ENCODE measurements at regions not wholly inside any gene's neighbourhood (a gene's known extent, or its start where the extent isn't known, plus 50 kb on each side); places are given as distances from the start of the nearest gene placed in this dataset.

DNA sequence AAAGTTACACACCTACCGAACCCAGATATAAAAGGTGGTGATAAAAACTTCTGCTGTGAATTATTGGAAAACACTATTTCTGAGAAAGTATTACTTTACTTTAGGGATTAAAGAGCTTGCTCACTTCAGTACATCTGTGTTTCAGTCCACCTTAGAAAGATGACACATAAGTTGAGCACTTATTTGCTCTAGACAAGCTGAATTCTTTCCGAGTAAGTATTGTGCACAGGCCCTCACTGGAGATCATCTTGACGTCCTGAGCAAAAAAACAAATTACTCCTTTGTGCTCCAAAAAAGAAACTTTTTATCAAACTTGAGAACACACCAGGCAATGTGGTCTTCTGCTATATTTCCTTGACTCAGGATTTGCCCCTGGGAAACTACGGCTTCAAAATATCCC, 231.0 kb upstream of the GRAMD2B start:
- H2BK5ac ChIP-seq (ENCODE audit: low read depth, low read length, poor library complexity): no peak overlapping the region
- H3K27me3 ChIP-seq (ENCODE audit: insufficient read depth, low read length): no peaks in the 10 kb centered on the region
- H3K18ac ChIP-seq (ENCODE audit: low read length): no peak overlapping the region
- peak in 1 of 2 donors; percentile 36 for DNase-seq
- no peak overlapping the region for H3K4me2 ChIP-seq (ENCODE audit: low read length)
- no peak overlapping the region for H2BK120ac ChIP-seq (ENCODE audit: insufficient read depth, low read length, poor library complexity)
- H2AFZ ChIP-seq (ENCODE audit: insufficient read depth, low read length, poor library complexity): no peak overlapping the region
- no peaks in the 10 kb centered on the region for H3K36me3 ChIP-seq (ENCODE audit: control insufficient read depth in 1 of 2, insufficient read depth in 2 of 2, low read length in 2 of 2)
- H2BK12ac ChIP-seq (ENCODE audit: low read length): no peak overlapping the region
- H4K91ac ChIP-seq (ENCODE audit: low read depth, low read length): no peak overlapping the region
- no peak overlapping the region for H3K4ac ChIP-seq (ENCODE audit: low read depth, low read length)
- no peak overlapping the region for H4K8ac ChIP-seq (ENCODE audit: low read depth, low read length)
- no peak overlapping the region for H2AK5ac ChIP-seq (ENCODE audit: low read length)
- no peaks in the 10 kb centered on the region for H3K4me1 ChIP-seq (ENCODE audit: control insufficient read depth in 1 of 2, insufficient read depth in 2 of 2, low read length in 2 of 2)
- no peak overlapping the region for H3K4me3 ChIP-seq (ENCODE audit: low read depth, low read length)
- no CpG with 5 or more reads among the region's 4 CpGs for WGBS (ENCODE audit: extremely low coverage, insufficient coverage, insufficient read length)
- H3K23ac ChIP-seq (ENCODE audit: low read length): no peak overlapping the region
- H3K79me1 ChIP-seq (ENCODE audit: low read length): no peaks in the 10 kb centered on the region
- H3K14ac ChIP-seq (ENCODE audit: low read length): no peak overlapping the region
- no peak overlapping the region for H4K12ac ChIP-seq (ENCODE audit: low read depth, low read length)
- no peaks in the 10 kb centered on the region for H3K9me3 ChIP-seq (ENCODE audit: insufficient read depth, low read depth, low read length)
- H3K79me2 ChIP-seq (ENCODE audit: control insufficient read depth, insufficient read depth, low read length, poor library complexity): no peaks in the 10 kb centered on the region
- no peak overlapping the region for H3K27ac ChIP-seq (ENCODE audit: low read depth, low read length)
- H3K9ac ChIP-seq (ENCODE audit: low read length): no peak overlapping the region

DNA sequence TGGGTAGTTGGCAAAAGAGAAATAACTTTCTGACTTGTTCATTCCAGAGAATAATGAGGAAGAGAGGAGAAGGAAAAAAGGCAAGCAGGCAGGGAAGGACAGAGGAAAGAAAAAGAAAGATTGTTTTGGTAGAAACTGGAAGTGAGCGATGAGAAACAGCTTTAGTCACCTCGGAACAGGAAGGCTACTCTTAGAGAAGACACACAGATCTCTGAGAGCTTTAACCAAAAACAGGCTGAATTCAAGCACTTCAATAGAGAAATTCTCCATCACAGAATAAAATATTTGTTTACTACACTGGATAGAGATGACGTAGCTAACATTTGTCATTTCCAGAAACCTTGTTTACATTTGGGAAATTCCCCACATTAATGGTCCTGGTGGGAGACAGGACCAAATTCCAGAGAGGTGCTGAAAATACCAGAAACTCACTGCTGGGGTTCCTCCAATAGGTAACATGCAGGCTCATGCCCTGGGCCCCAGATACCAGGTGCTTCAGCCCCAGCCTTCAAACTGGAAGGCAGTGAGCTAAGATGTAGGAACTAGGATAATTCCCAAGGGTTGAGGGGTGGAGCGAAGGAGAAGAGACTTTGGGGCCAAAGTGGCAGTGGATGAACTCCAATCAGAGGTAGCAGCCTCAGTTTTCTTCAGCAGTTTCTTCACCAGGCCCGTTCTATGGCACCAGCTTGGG, 227.7 kb upstream of the GRAMD2B start:
- no peak overlapping the region for H2AFZ ChIP-seq (ENCODE audit: insufficient read depth, low read length, poor library complexity)
- no peak overlapping the region for H3K14ac ChIP-seq (ENCODE audit: low read length)
- no peaks in the 10 kb centered on the region for H3K36me3 ChIP-seq (ENCODE audit: control insufficient read depth in 1 of 2, insufficient read depth in 2 of 2, low read length in 2 of 2)
- no peaks in the 10 kb centered on the region for H3K79me1 ChIP-seq (ENCODE audit: low read length)
- no peak overlapping the region for H3K9ac ChIP-seq (ENCODE audit: low read length)
- DNase-seq: no peak
- no peak overlapping the region for H2BK5ac ChIP-seq (ENCODE audit: low read depth, low read length, poor library complexity)
- H3K18ac ChIP-seq (ENCODE audit: low read length): no peak overlapping the region
- H2BK12ac ChIP-seq (ENCODE audit: low read length): no peak overlapping the region
- H4K12ac ChIP-seq (ENCODE audit: low read depth, low read length): no peak overlapping the region
- H4K8ac ChIP-seq (ENCODE audit: low read depth, low read length): no peak overlapping the region
- H4K91ac ChIP-seq (ENCODE audit: low read depth, low read length): no peak overlapping the region
- H3K27me3 ChIP-seq (ENCODE audit: insufficient read depth, low read length): no peaks in the 10 kb centered on the region
- H3K27ac ChIP-seq (ENCODE audit: low read depth, low read length): no peak overlapping the region
- no peak overlapping the region for H3K23ac ChIP-seq (ENCODE audit: low read length)
- no peaks in the 10 kb centered on the region for H3K79me2 ChIP-seq (ENCODE audit: control insufficient read depth, insufficient read depth, low read length, poor library complexity)
- H3K9me3 ChIP-seq (ENCODE audit: insufficient read depth, low read depth, low read length): no peaks in the 10 kb centered on the region
- WGBS (ENCODE audit: extremely low coverage, insufficient coverage, insufficient read length): no CpG with 5 or more reads among the region's 5 CpGs
- no peak overlapping the region for H3K4me3 ChIP-seq (ENCODE audit: low read depth, low read length)
- H3K4me1 ChIP-seq (ENCODE audit: control insufficient read depth in 1 of 2, insufficient read depth in 2 of 2, low read length in 2 of 2): no peaks in the 10 kb centered on the region
- no peak overlapping the region for H2BK120ac ChIP-seq (ENCODE audit: insufficient read depth, low read length, poor library complexity)
- H3K4me2 ChIP-seq (ENCODE audit: low read length): no peak overlapping the region
- H3K4ac ChIP-seq (ENCODE audit: low read depth, low read length): no peak overlapping the region
- no peak overlapping the region for H2AK5ac ChIP-seq (ENCODE audit: low read length)

DNA sequence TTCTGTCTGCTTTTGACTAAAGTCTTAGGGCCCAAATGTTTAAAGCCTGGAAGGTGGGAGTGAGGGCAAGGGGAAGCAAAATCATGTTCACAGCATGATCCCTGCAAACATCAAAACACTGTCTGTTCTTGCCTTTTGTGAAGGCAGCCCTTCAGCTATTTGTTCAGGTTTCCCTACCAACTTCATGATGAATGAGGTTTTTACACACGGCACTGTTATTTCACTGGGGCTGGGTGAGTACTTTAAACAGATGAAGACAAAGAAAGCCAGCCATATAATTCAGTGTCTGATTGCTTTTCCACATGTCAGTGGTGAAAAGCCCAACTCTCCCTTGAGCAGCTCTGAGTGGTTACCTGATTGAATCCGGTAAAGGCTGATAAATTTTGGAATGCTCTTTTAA, 224.7 kb upstream of the GRAMD2B start:
- no peaks in the 10 kb centered on the region for H3K36me3 ChIP-seq (ENCODE audit: control insufficient read depth in 1 of 2, insufficient read depth in 2 of 2, low read length in 2 of 2)
- no peaks in the 10 kb centered on the region for H3K27me3 ChIP-seq (ENCODE audit: insufficient read depth, low read length)
- no peak overlapping the region for H3K27ac ChIP-seq (ENCODE audit: low read depth, low read length)
- H3K4me3 ChIP-seq (ENCODE audit: low read depth, low read length): no peak overlapping the region
- no peak overlapping the region for H3K4me2 ChIP-seq (ENCODE audit: low read length)
- H3K79me1 ChIP-seq (ENCODE audit: low read length): no peaks in the 10 kb centered on the region
- H4K12ac ChIP-seq (ENCODE audit: low read depth, low read length): no peak overlapping the region
- no peaks in the 10 kb centered on the region for H3K79me2 ChIP-seq (ENCODE audit: control insufficient read depth, insufficient read depth, low read length, poor library complexity)
- no peak overlapping the region for H2AFZ ChIP-seq (ENCODE audit: insufficient read depth, low read length, poor library complexity)
- no CpG with 5 or more reads among the region's 2 CpGs for WGBS (ENCODE audit: extremely low coverage, insufficient coverage, insufficient read length)
- no peaks in the 10 kb centered on the region for H3K4me1 ChIP-seq (ENCODE audit: control insufficient read depth in 1 of 2, insufficient read depth in 2 of 2, low read length in 2 of 2)
- no peak overlapping the region for H3K23ac ChIP-seq (ENCODE audit: low read length)
- H2BK120ac ChIP-seq (ENCODE audit: insufficient read depth, low read length, poor library complexity): no peak overlapping the region
- no peak overlapping the region for H4K91ac ChIP-seq (ENCODE audit: low read depth, low read length)
- H3K14ac ChIP-seq (ENCODE audit: low read length): no peak overlapping the region
- no peaks in the 10 kb centered on the region for H3K9me3 ChIP-seq (ENCODE audit: insufficient read depth, low read depth, low read length)
- H3K18ac ChIP-seq (ENCODE audit: low read length): no peak overlapping the region
- no peak overlapping the region for H4K8ac ChIP-seq (ENCODE audit: low read depth, low read length)
- H2BK12ac ChIP-seq (ENCODE audit: low read length): no peak overlapping the region
- no peak overlapping the region for H3K9ac ChIP-seq (ENCODE audit: low read length)
- no peak for DNase-seq
- no peak overlapping the region for H2BK5ac ChIP-seq (ENCODE audit: low read depth, low read length, poor library complexity)
- H3K4ac ChIP-seq (ENCODE audit: low read depth, low read length): no peak overlapping the region
- no peak overlapping the region for H2AK5ac ChIP-seq (ENCODE audit: low read length)

DNA sequence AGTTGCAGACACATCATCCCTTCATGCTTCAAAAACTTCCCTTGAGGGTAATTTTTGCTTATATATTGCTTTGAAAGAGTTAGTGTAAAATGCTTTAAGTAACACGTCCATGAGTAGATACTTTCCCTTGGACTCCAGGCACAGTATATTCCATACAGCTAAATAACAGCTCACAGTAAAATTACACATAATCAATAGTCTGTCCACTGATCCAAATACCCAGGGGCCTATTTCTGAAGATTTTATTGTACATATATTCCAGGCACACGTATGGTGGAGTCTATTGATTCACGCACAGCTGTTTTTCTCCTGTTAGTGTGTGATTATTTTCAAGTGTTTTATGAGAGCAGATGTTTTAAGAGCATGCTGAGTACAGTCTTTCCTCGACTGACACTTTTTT, 223.7 kb upstream of the GRAMD2B start:
- H3K4me3 ChIP-seq (ENCODE audit: low read depth, low read length): no peak overlapping the region
- peak in 1 of 2 donors; percentile 16 for DNase-seq
- H3K9me3 ChIP-seq (ENCODE audit: insufficient read depth, low read depth, low read length): no peaks in the 10 kb centered on the region
- no peak overlapping the region for H2BK120ac ChIP-seq (ENCODE audit: insufficient read depth, low read length, poor library complexity)
- H3K9ac ChIP-seq (ENCODE audit: low read length): no peak overlapping the region
- no peak overlapping the region for H4K12ac ChIP-seq (ENCODE audit: low read depth, low read length)
- H3K23ac ChIP-seq (ENCODE audit: low read length): no peak overlapping the region
- no peak overlapping the region for H3K4ac ChIP-seq (ENCODE audit: low read depth, low read length)
- no peak overlapping the region for H2BK5ac ChIP-seq (ENCODE audit: low read depth, low read length, poor library complexity)
- no peaks in the 10 kb centered on the region for H3K4me1 ChIP-seq (ENCODE audit: control insufficient read depth in 1 of 2, insufficient read depth in 2 of 2, low read length in 2 of 2)
- no peak overlapping the region for H3K14ac ChIP-seq (ENCODE audit: low read length)
- no peak overlapping the region for H4K91ac ChIP-seq (ENCODE audit: low read depth, low read length)
- no peak overlapping the region for H3K27ac ChIP-seq (ENCODE audit: low read depth, low read length)
- H3K4me2 ChIP-seq (ENCODE audit: low read length): no peak overlapping the region
- H2BK12ac ChIP-seq (ENCODE audit: low read length): no peak overlapping the region
- no CpG with 5 or more reads among the region's 4 CpGs for WGBS (ENCODE audit: extremely low coverage, insufficient coverage, insufficient read length)
- H2AK5ac ChIP-seq (ENCODE audit: low read length): no peak overlapping the region
- H3K18ac ChIP-seq (ENCODE audit: low read length): no peak overlapping the region
- H3K79me1 ChIP-seq (ENCODE audit: low read length): no peaks in the 10 kb centered on the region
- no peak overlapping the region for H2AFZ ChIP-seq (ENCODE audit: insufficient read depth, low read length, poor library complexity)
- no peaks in the 10 kb centered on the region for H3K79me2 ChIP-seq (ENCODE audit: control insufficient read depth, insufficient read depth, low read length, poor library complexity)
- H3K36me3 ChIP-seq (ENCODE audit: control insufficient read depth in 1 of 2, insufficient read depth in 2 of 2, low read length in 2 of 2): no peaks in the 10 kb centered on the region
- H3K27me3 ChIP-seq (ENCODE audit: insufficient read depth, low read length): no peaks in the 10 kb centered on the region
- no peak overlapping the region for H4K8ac ChIP-seq (ENCODE audit: low read depth, low read length)
